HG02642 (cell line): ENCODE measurements at regions not wholly inside any gene's neighbourhood (a gene's known extent, or its start where the extent isn't known, plus 50 kb on each side); places are given as distances from the start of the nearest gene placed in this dataset.

Experiments used
- ATAC-seq: cut with Tn5 transposase; IDR thresholded peaks from one replicate; pipeline ENCODE4 v1.9.1; 2021; ENCODE audit warnings: mild to moderate bottlenecking; ENCODE audit not compliant: unreplicated experiment, poor library complexity

- ATAC-seq, result no peak
Observed at GRCh38 chr11:95557376-95557775, 232.2 kb downstream of the FAM76B start.

DNA sequence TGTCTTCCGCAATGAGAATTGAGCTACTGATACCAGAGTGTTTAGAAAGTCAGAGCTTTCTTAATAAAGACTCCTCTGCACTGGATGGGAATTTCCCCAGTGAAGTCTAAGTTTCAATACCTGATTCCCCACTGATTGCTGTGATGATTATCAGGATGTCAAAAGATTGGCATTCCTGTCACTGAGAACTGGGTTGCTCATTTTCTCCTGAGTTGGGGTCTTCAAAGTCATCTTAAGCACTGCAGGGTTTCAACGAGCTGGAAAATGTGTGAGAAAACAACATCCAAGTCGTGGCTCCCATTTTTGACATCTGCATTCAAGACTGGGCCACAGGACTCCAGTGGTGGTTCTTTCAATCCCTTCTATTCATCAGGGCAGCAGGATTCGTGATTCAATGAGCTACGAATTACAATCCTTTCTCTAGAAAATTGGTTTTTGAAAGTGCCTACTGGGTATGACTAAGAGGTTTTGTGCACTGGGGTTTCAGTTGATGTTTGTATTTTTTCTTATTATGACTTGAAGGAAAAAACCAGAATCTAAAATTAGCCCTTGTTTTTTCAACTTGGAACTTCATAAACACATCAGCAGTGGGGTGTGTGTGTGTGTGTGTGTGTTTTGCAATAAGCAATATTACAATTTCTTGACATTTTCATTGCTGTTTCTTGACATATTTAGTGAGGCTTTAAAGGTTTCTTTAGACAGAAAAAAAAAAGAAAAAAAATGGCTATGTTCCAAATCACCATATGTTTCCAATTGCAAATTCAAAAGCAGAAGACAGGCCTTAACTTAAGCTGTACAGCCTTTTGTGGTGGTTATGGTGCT is 233.0 kb downstream of the FAM76B start:
- ATAC-seq, result peak; percentile 80

- ATAC-seq, result no peak
Observed at GRCh38 chr11:95556011-95556341, 233.6 kb downstream of the FAM76B start.

GRCh38 chr11:95554911-95555310 is 234.7 kb downstream of the FAM76B start:
- ATAC-seq, result no peak

DNA sequence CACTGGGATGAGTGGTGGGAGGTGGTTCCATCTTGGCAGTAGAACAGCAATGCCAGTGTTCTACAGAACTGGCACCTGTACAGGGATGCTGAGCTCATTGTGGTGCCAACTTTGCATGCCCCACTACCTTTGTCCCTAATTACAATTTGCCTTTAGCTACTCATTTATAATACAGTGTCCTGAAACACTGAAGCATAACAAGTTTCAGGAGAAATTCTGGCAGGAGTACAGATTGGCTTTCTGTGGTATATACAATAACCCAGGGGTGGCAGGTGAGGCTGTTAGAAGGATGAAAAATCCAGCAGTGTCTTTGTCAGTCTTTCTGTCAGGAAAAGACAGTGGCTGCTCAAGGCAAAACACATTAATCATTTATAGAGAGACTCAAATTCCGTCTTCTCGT is 240.3 kb downstream of the FAM76B start:
- ATAC-seq, result no peak

- ATAC-seq, result no peak
Observed at GRCh38 chr11:95548416-95548815, 241.2 kb downstream of the FAM76B start.

GRCh38 chr11:95547976-95548375 is 241.6 kb downstream of the FAM76B start:
- ATAC-seq, result no peak

DNA sequence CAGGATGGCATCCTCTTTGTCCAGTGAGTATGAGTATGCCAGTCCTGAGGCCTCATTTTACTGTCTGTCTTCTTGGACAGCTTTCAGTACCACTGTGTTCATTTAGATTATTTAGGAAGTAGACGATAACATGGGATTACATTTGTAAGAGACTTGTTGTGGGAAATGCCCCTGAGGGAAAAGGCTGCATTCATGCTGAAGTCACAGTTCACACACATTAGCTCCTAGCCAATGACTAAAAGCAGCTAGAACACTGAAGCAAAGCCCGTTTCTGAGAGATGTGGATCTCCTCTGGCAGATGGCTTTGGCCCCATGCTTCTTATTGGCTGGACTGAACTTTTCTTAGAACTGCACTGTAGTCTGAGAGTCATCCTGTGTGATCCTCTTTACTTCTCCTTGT is 242.4 kb downstream of the FAM76B start:
- ATAC-seq, result no peak

GRCh38 chr11:95545116-95545875 is 244.3 kb downstream of the FAM76B start:
- ATAC-seq, result no peak

- ATAC-seq, result no peak
Observed at GRCh38 chr11:95544095-95544856, 245.3 kb downstream of the FAM76B start.

- no peak for ATAC-seq
Observed at GRCh38 chr11:95542868-95543551, 246.6 kb downstream of the FAM76B start.

DNA sequence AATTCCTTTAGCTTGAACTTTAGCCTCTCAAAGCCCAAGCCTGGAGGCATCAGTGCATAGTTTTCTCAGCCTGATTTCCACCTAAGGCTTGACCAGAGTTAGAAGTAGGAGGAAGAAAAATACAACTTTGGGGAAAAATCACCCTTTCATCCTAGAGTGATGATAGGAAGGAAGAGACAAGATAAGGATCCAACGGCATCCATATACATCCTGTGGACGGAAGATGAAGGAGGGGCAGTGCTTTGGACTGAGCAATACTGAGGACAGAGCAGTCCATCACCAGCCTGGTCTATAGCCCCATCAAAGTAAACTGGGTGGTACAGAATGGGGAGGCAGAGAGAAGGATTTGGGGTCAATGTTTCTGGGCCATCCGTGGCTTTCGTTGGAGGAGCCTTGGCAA is 247.9 kb downstream of the FAM76B start:
- ATAC-seq, result no peak

DNA sequence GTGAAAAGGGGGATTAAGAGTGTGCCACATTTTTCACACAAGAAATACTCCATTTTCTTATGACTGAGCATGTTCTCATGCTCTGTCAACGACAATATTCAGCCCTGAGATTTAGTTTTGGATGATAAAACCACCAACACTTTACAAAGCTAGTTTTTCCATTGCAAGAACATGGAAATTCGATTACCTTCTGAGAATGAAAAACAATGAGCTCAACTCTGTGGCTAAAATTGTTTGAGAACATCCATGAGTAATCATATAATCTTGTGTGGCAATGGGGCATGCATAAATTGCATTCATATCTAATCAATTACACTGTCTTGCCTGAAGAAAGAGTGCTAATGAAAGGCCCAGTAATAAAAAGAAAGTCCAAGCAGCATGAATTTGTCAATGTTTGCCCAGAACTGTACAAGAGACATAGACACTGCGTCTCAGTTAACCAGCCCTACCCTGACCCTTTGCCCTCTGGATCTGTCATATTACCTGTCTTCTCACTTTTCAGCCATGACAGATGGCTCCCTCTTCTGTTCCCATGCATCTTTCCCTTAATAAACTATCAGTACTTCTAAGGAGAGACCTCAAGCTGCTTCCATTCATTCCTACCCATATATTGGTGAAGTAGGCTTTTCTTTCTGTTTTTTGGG is 253.4 kb downstream of the FAM76B start:
- ATAC-seq, result no peak

DNA sequence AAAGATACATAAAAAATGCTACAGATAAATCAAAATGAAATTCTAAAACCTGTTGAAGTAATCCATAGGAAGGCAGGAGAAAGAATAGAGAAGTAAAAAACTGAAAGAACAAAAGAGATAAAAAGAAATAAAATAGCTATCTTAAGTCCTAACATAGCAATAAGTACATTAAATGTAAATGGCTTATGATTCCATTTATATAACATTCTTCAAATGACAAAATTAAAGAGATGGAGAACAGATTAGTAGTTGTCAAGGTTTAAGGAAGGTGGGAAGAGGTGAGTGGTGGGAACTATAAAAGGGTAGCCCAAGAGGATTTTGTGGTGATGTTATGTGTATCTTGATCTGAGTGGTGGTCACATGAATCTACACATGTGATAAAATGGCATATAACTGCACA is 254.8 kb downstream of the FAM76B start:
- ATAC-seq, result no peak

- no peak for ATAC-seq
Observed at GRCh38 chr11:95534226-95534625, 255.4 kb downstream of the FAM76B start.

- no peak for ATAC-seq
Observed at GRCh38 chr11:95531116-95531515, 258.5 kb downstream of the FAM76B start.

DNA sequence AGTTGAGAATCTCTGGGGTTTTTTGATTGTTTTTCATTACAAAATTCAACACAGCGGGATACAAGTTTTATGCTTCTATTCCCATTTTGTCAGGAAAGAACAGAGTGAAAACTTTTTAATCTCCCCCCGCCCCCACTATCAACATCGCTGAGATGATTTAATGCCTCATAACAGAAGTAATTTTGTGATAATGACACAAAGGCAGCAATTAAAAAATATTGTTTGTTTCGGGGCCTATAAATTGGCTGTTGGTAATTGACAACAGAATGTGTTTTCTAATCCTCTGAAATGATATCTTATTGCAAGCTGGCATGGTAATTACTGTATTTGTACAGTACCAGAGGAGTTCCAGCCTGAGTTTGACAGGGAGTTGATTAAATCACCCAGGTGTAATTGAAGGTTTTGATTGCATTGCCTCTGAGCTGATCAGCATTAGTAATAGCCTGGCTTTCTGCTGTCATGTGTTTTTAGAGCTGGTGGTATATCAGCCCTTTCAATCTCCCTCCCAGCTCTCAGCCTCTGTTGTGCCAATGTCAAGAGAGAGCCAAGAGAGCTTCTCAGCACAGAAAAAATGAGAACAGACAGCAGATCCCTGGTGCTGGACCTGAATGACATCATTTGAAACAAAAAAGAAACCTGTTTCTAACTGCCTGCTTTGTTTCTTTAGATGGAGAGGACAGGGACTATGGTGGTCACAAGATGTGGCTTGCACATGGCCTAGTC is 265.1 kb downstream of the FAM76B start:
- ATAC-seq, result no peak

DNA sequence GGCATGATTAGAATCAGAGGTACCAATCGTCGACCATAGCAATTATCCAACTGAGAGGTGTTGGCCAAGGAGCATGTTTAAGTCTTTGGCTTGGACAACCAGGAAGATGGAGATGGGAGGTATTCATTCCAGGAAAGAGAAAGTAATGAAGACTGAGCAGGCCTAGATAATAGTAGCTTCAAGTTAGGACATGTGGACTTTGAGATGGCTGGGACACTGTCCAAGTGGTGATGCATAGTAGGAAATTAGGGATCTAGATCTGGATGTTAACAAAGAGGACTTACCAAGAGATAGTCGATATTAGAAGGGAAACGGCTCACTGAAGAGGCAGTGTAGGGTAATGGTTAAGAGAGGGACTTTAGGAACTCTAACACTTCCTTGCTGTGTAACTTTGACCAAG is 266.7 kb downstream of the FAM76B start:
- ATAC-seq, result no peak

DNA sequence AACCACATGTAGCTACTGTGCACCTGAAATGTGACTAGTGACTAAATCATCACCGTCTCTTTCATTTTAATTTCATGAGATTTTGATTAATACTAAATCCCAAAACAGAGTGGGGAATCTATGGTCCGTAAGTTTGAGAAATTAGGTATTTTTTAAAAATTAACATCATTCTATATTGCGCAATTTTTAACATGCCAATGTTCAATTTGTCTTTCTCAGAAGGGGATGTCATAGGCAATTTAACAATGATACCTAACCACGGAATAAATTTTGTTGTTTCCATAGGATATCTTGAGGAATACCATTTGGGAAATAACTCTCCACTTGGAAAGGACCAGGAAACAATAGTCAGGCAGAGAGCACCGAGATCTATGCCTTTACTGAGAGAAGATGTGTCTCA is 267.7 kb downstream of the FAM76B start:
- ATAC-seq, result no peak
